Ectodermal cell (in vitro differentiated cells): ENCODE measurements at regions not wholly inside any gene's neighbourhood (a gene's known extent, or its start where the extent isn't known, plus 50 kb on each side); places are given as distances from the start of the nearest gene placed in this dataset.
A peak's percentile ranks its signal among the peaks of the same experiment; 100 is the strongest.

Experiments
- H3K27ac ChIP-seq: 2 replicates; pipeline ENCODE4 v1.7.0; 2013; ENCODE audit warnings: mild to moderate bottlenecking, low read depth, low read length; ENCODE audit not compliant: insufficient read depth, poor library complexity, severe bottlenecking
- H3K27me3 ChIP-seq: 2 replicates; pipeline ENCODE4 v1.7.0; 2013; ENCODE audit warnings: mild to moderate bottlenecking, low read length; ENCODE audit not compliant: insufficient read depth, control insufficient read depth, poor library complexity, severe bottlenecking
- H3K36me3 ChIP-seq: one replicate; pipeline ENCODE4 v1.7.0; 2013; ENCODE audit warnings: low read length; ENCODE audit not compliant: control insufficient read depth, insufficient read depth
- H3K4me1 ChIP-seq: one replicate; pipeline ENCODE4 v1.7.0; 2013; ENCODE audit warnings: low read length; ENCODE audit not compliant: control insufficient read depth, insufficient read depth
- H3K4me3 ChIP-seq: 2 replicates; pipeline ENCODE4 v1.7.0; 2013; ENCODE audit warnings: low read depth, low read length, control low read depth; ENCODE audit not compliant: insufficient read depth
- H3K9me3 ChIP-seq: 2 replicates; pipeline ENCODE4 v1.7.0; 2013; ENCODE audit warnings: mild to moderate bottlenecking, low read length, moderate library complexity; ENCODE audit not compliant: control insufficient read depth
- WGBS, 2 experiments: methylation state at CpG; one replicate each; pipeline ENCODE4 v1.1.7; 2013; ENCODE audit warnings: missing lambda C conversion rate in 2 of 2; 5-methylcytosine and 5-hydroxymethylcytosine counted together

GRCh38 chr1:182279724-182280503, 111.7 kb downstream of the GLUL start:
- Histone ChIP-seq H3K4me3 (no peak overlapping the region), H3K27ac (peak overlapping the region; percentile 89), H3K36me3 (no peaks in the 10 kb centered on the region), H3K27me3 (no peaks in the 10 kb centered on the region), H3K9me3 (no peaks in the 10 kb centered on the region), H3K4me1 (peaks cover 25% of the 10 kb centered on the region)
- 30 to 31% methylated on average over 8 to 9 of the region's 9 CpGs for WGBS, 2 experiments

- peaks cover 25% of the 10 kb centered on the region for H3K4me1 ChIP-seq
- no peak overlapping the region for H3K4me3 ChIP-seq
- no peaks in the 10 kb centered on the region for H3K27me3 ChIP-seq
- 68 to 77% methylated on average over 6 to 7 of the region's 7 CpGs for WGBS, 2 experiments
- H3K36me3 ChIP-seq, result no peaks in the 10 kb centered on the region
- no peaks in the 10 kb centered on the region for H3K9me3 ChIP-seq
- H3K27ac ChIP-seq, result no peak overlapping the region
Observed at GRCh38 chr1:182279302-182279701, 112.3 kb downstream of the GLUL start.

GRCh38 chr1:182278144-182279054, 113.2 kb downstream of the GLUL start:
- 95 to 97% methylated on average over 7 of the region's 7 CpGs for WGBS, 2 experiments
- no peaks in the 10 kb centered on the region for H3K9me3 ChIP-seq
- no peaks in the 10 kb centered on the region for H3K36me3 ChIP-seq
- no peaks in the 10 kb centered on the region for H3K27me3 ChIP-seq
- no peak overlapping the region for H3K4me3 ChIP-seq
- no peak overlapping the region for H3K27ac ChIP-seq
- peaks cover 25% of the 10 kb centered on the region for H3K4me1 ChIP-seq

- no peaks in the 10 kb centered on the region for H3K9me3 ChIP-seq
- no peaks in the 10 kb centered on the region for H3K36me3 ChIP-seq
- H3K4me1 ChIP-seq, result peaks cover 11% of the 10 kb centered on the region
- H3K4me3 ChIP-seq, result no peak overlapping the region
- WGBS, 2 experiments, result 96% methylated on average over 3 to 4 of the region's 4 CpGs
- no peaks in the 10 kb centered on the region for H3K27me3 ChIP-seq
- no peak overlapping the region for H3K27ac ChIP-seq
Observed at GRCh38 chr1:182275271-182275670, 116.3 kb downstream of the GLUL start.

- peaks cover 6% of the 10 kb centered on the region for H3K4me1 ChIP-seq
- WGBS, 2 experiments, result 95 to 96% methylated on average over 5 to 6 of the region's 6 CpGs
- H3K27ac ChIP-seq, result no peak overlapping the region
- no peaks in the 10 kb centered on the region for H3K27me3 ChIP-seq
- H3K9me3 ChIP-seq, result no peaks in the 10 kb centered on the region
- no peak overlapping the region for H3K4me3 ChIP-seq
- H3K36me3 ChIP-seq, result no peaks in the 10 kb centered on the region
Observed at GRCh38 chr1:182274618-182275017, 117.0 kb downstream of the GLUL start.

GRCh38 chr1:182270731-182271130, 120.9 kb downstream of the GLUL start:
- Histone ChIP-seq H3K27me3 (no peaks in the 10 kb centered on the region), H3K4me1 (no peaks in the 10 kb centered on the region), H3K27ac (no peak overlapping the region), H3K36me3 (no peaks in the 10 kb centered on the region), H3K9me3 (no peaks in the 10 kb centered on the region), H3K4me3 (no peak overlapping the region)
- 71% methylated on average over 1 of the region's 1 CpG; no CpG with 5 or more reads in 1 of the 2 experiments for WGBS, 2 experiments

- Histone ChIP-seq H3K27me3 (no peaks in the 10 kb centered on the region), H3K4me1 (no peaks in the 10 kb centered on the region), H3K36me3 (no peaks in the 10 kb centered on the region), H3K9me3 (no peaks in the 10 kb centered on the region), H3K27ac (no peak overlapping the region), H3K4me3 (no peak overlapping the region)
- 95 to 99% methylated on average over 3 of the region's 3 CpGs for WGBS, 2 experiments
Observed at GRCh38 chr1:182269097-182269496, 122.5 kb downstream of the GLUL start.

GRCh38 chr1:182268669-182269068, 122.9 kb downstream of the GLUL start:
- Histone ChIP-seq H3K27me3 (no peaks in the 10 kb centered on the region), H3K36me3 (no peaks in the 10 kb centered on the region), H3K4me1 (no peaks in the 10 kb centered on the region), H3K9me3 (no peaks in the 10 kb centered on the region), H3K4me3 (no peak overlapping the region), H3K27ac (no peak overlapping the region)
- 90 to 97% methylated on average over 1 of the region's 1 CpG for WGBS, 2 experiments

GRCh38 chr1:182264185-182264584, 127.4 kb downstream of the GLUL start:
- Histone ChIP-seq H3K36me3 (no peaks in the 10 kb centered on the region), H3K27ac (no peak overlapping the region), H3K4me1 (peaks cover 3% of the 10 kb centered on the region), H3K9me3 (no peaks in the 10 kb centered on the region), H3K4me3 (no peak overlapping the region), H3K27me3 (no peaks in the 10 kb centered on the region)
- WGBS, 2 experiments, result 85 to 98% methylated on average over 1 of the region's 1 CpG

GRCh38 chr1:182263706-182264105, 127.9 kb downstream of the GLUL start:
- WGBS, 2 experiments, result 97 to 100% methylated on average over 1 of the region's 1 CpG
- H3K4me3 ChIP-seq, result no peak overlapping the region
- H3K27ac ChIP-seq, result no peak overlapping the region
- no peaks in the 10 kb centered on the region for H3K36me3 ChIP-seq
- H3K9me3 ChIP-seq, result no peaks in the 10 kb centered on the region
- no peaks in the 10 kb centered on the region for H3K27me3 ChIP-seq
- H3K4me1 ChIP-seq, result peaks cover 3% of the 10 kb centered on the region
